Activated CD8-positive, alpha-beta T cell treated with anti-CD3 and anti-CD28 coated beads, Interleukin-2, amount 10 ng/mL, durations not matched to agents 7 days and 5 days (primary cell): ENCODE measurements at regions not wholly inside any gene's neighbourhood (a gene's known extent, or its start where the extent isn't known, plus 50 kb on each side); places are given as distances from the start of the nearest gene placed in this dataset.
"Not testable (repeated sequence)": the region's sequence is repeated elsewhere in the genome, so short reads cannot be mapped to it uniquely, and the experiment has no call there.

Experiments
- ATAC-seq: fragments of 150-1000 bp; cut with Tn5 transposase; one replicate; pipeline ENCODE4 v1.10.0; 2021; ENCODE audit warnings: moderate library complexity
- CTCF ChIA-PET: fragments of 350-600 bp; sonication (Branson Sonifier 250); formaldehyde crosslinking; loops from one replicate; lab custom pipeline; 2021; ENCODE audit warnings: antibody characterized with exemption; lab: Charles Lee
- POLR2A ChIA-PET: fragments of 350-600 bp; sonication (Branson Sonifier 250); formaldehyde crosslinking; loops from one replicate; lab custom pipeline; 2021; ENCODE audit warnings: antibody characterized with exemption; lab: Charles Lee
- DNase-seq: peaks from one replicate; pipeline ENCODE4 v3.0.0-alpha.2; 2020
- H3K27ac Mint-ChIP-seq: one replicate; pipeline ENCODE4 v1.8.0; 2021; ENCODE audit warnings: mild to moderate bottlenecking, mixed read lengths
- H3K27me3 Mint-ChIP-seq: one replicate; pipeline ENCODE4 v1.8.0; 2021; ENCODE audit warnings: low read depth, mixed read lengths
- H3K36me3 Mint-ChIP-seq: one replicate; pipeline ENCODE4 v1.8.0; 2021; ENCODE audit warnings: low read depth, mixed read lengths
- H3K4me1 Mint-ChIP-seq: one replicate; pipeline ENCODE4 v1.8.0; 2021; ENCODE audit warnings: low read depth, mixed read lengths
- H3K4me3 Mint-ChIP-seq: one replicate; pipeline ENCODE4 v1.8.0; 2021; ENCODE audit warnings: mild to moderate bottlenecking, mixed read lengths
- H3K9me3 Mint-ChIP-seq: one replicate; pipeline ENCODE4 v1.8.0; 2022; ENCODE audit warnings: mixed read lengths; ENCODE audit not compliant: insufficient read depth

- DNase-seq (no peak), ATAC-seq (no peak)
- POLR2A ChIA-PET = no interaction called here
- H3K27me3 Mint-ChIP-seq = no peaks in the 10 kb centered on the region
- no peak overlapping the region for H3K4me3 Mint-ChIP-seq
- no peaks in the 10 kb centered on the region for H3K9me3 Mint-ChIP-seq
- CTCF ChIA-PET = no interaction called here
- no peaks in the 10 kb centered on the region for H3K36me3 Mint-ChIP-seq
- H3K4me1 Mint-ChIP-seq = no peaks in the 10 kb centered on the region
- H3K27ac Mint-ChIP-seq = no peak overlapping the region
These were observed 56.8 kb downstream of the PLXNA1 start for GRCh38 chr3:127039719-127040118.

- ChIA-PET CTCF (no interaction called here), POLR2A (no interaction called here)
- Mint-ChIP-seq H3K27me3 (no peaks in the 10 kb centered on the region), H3K4me3 (no peak overlapping the region), H3K36me3 (no peaks in the 10 kb centered on the region), H3K4me1 (no peaks in the 10 kb centered on the region), H3K27ac (no peak overlapping the region), H3K9me3 (no peaks in the 10 kb centered on the region)
- no peak for ATAC-seq
- no peak for DNase-seq
These were observed 57.3 kb downstream of the PLXNA1 start for GRCh38 chr3:127040216-127040615.

GRCh38 chr3:127041264-127041820 is 58.4 kb downstream of the PLXNA1 start:
- Mint-ChIP-seq H3K27ac (no peak overlapping the region), H3K4me1 (no peaks in the 10 kb centered on the region), H3K9me3 (no peaks in the 10 kb centered on the region), H3K36me3 (no peaks in the 10 kb centered on the region), H3K4me3 (no peak overlapping the region), H3K27me3 (no peaks in the 10 kb centered on the region)
- ChIA-PET POLR2A (no interaction called here), CTCF (no interaction called here)
- DNase-seq = no peak
- ATAC-seq = no peak

GRCh38 chr3:127041933-127042332 is 59.0 kb downstream of the PLXNA1 start:
- Mint-ChIP-seq H3K36me3 (no peaks in the 10 kb centered on the region), H3K27me3 (no peaks in the 10 kb centered on the region), H3K4me3 (no peak overlapping the region), H3K9me3 (no peaks in the 10 kb centered on the region), H3K4me1 (no peaks in the 10 kb centered on the region), H3K27ac (no peak overlapping the region)
- ATAC-seq (no peak), DNase-seq (no peak)
- ChIA-PET CTCF (no interaction called here), POLR2A (no interaction called here)

GRCh38 chr3:127042634-127043033 is 59.7 kb downstream of the PLXNA1 start:
- ChIA-PET POLR2A (no interaction called here), CTCF (no interaction called here)
- H3K4me1 Mint-ChIP-seq = no peaks in the 10 kb centered on the region
- H3K9me3 Mint-ChIP-seq = no peaks in the 10 kb centered on the region
- no peak overlapping the region for H3K4me3 Mint-ChIP-seq
- no peaks in the 10 kb centered on the region for H3K36me3 Mint-ChIP-seq
- ATAC-seq (no peak), DNase-seq (no peak)
- H3K27me3 Mint-ChIP-seq = no peaks in the 10 kb centered on the region
- no peak overlapping the region for H3K27ac Mint-ChIP-seq

GRCh38 chr3:127043041-127043641 is 60.2 kb downstream of the PLXNA1 start:
- no peaks in the 10 kb centered on the region for H3K27me3 Mint-ChIP-seq
- no peaks in the 10 kb centered on the region for H3K9me3 Mint-ChIP-seq

GRCh38 chr3:127043731-127044510 is 61.0 kb downstream of the PLXNA1 start:
- Mint-ChIP-seq H3K4me1 (no peaks in the 10 kb centered on the region), H3K27ac (no peak overlapping the region), H3K9me3 (no peaks in the 10 kb centered on the region), H3K4me3 (no peak overlapping the region), H3K36me3 (no peaks in the 10 kb centered on the region), H3K27me3 (no peaks in the 10 kb centered on the region)
- ChIA-PET POLR2A (no interaction called here), CTCF (no interaction called here)
- DNase-seq (no peak), ATAC-seq (no peak)

More at GRCh38 chr3:127043041-127043641, 60.2 kb downstream of the PLXNA1 start:
- Mint-ChIP-seq H3K4me3 (no peak overlapping the region), H3K4me1 (no peaks in the 10 kb centered on the region), H3K27ac (no peak overlapping the region), H3K36me3 (no peaks in the 10 kb centered on the region)
- DNase-seq = no peak
- ATAC-seq = no peak
- CTCF ChIA-PET = no interaction called here
- POLR2A ChIA-PET = no interaction called here

GRCh38 chr3:127044996-127045395 is 62.1 kb downstream of the PLXNA1 start:
- no peaks in the 10 kb centered on the region for H3K9me3 Mint-ChIP-seq
- ATAC-seq (no peak), DNase-seq (no peak)
- no peaks in the 10 kb centered on the region for H3K4me1 Mint-ChIP-seq
- H3K36me3 Mint-ChIP-seq = no peaks in the 10 kb centered on the region
- POLR2A ChIA-PET = no interaction called here
- CTCF ChIA-PET = no interaction called here
- no peak overlapping the region for H3K4me3 Mint-ChIP-seq
- no peaks in the 10 kb centered on the region for H3K27me3 Mint-ChIP-seq
- H3K27ac Mint-ChIP-seq = no peak overlapping the region

GRCh38 chr3:127045435-127046045 is 62.6 kb downstream of the PLXNA1 start:
- DNase-seq = no peak
- no peak overlapping the region for H3K27ac Mint-ChIP-seq

GRCh38 chr3:127046690-127047089 is 63.8 kb downstream of the PLXNA1 start:
- H3K27me3 Mint-ChIP-seq, H3K4me1 Mint-ChIP-seq, DNase-seq, H3K9me3 Mint-ChIP-seq, ATAC-seq, CTCF ChIA-PET, H3K36me3 Mint-ChIP-seq, H3K27ac Mint-ChIP-seq, POLR2A ChIA-PET, H3K4me3 Mint-ChIP-seq: not testable (repeated sequence)

More at GRCh38 chr3:127045435-127046045, 62.6 kb downstream of the PLXNA1 start:
- Mint-ChIP-seq H3K4me3 (no peak overlapping the region), H3K4me1 (no peaks in the 10 kb centered on the region), H3K27me3 (no peaks in the 10 kb centered on the region), H3K36me3 (no peaks in the 10 kb centered on the region), H3K9me3 (no peaks in the 10 kb centered on the region)
- ChIA-PET POLR2A (interaction anchor here (0.5 kb wide), 1 partner anchor 160 kb away, joined by 3 read pairs; no protein-coding TSS in a partner anchor), CTCF (no interaction called here)
- ATAC-seq = no peak

- DNase-seq (no peak), ATAC-seq (no peak)
- H3K4me1 Mint-ChIP-seq = no peaks in the 10 kb centered on the region
- no peaks in the 10 kb centered on the region for H3K27me3 Mint-ChIP-seq
- no peaks in the 10 kb centered on the region for H3K36me3 Mint-ChIP-seq
- no peak overlapping the region for H3K27ac Mint-ChIP-seq
- CTCF ChIA-PET = no interaction called here
- POLR2A ChIA-PET = no interaction called here
- H3K9me3 Mint-ChIP-seq = no peaks in the 10 kb centered on the region
- no peak overlapping the region for H3K4me3 Mint-ChIP-seq
These were observed 66.5 kb downstream of the PLXNA1 start for GRCh38 chr3:127049393-127049792.

- ChIA-PET POLR2A (no interaction called here), CTCF (no interaction called here)
- Mint-ChIP-seq H3K27me3 (no peaks in the 10 kb centered on the region), H3K27ac (no peak overlapping the region), H3K4me1 (no peaks in the 10 kb centered on the region), H3K9me3 (no peaks in the 10 kb centered on the region), H3K4me3 (no peak overlapping the region), H3K36me3 (no peaks in the 10 kb centered on the region)
- no peak for ATAC-seq
- DNase-seq = no peak
These were observed 67.8 kb downstream of the PLXNA1 start for GRCh38 chr3:127050733-127051132.
